GM18517 (cell line): ENCODE measurements at regions not wholly inside any gene's neighbourhood (a gene's known extent, or its start where the extent isn't known, plus 50 kb on each side); places are given as distances from the start of the nearest gene placed in this dataset.

Experiments
- ATAC-seq: cut with Tn5 transposase; IDR thresholded peaks from one replicate; pipeline ENCODE4 v1.9.1; 2021; ENCODE audit warnings: mild to moderate bottlenecking, moderate library complexity; ENCODE audit not compliant: unreplicated experiment

GRCh38 chrX:124518885-124519284, 172.5 kb downstream of the SH2D1A start:
- ATAC-seq, result no peak

GRCh38 chrX:124524852-124525251, 178.5 kb downstream of the SH2D1A start:
- no peak for ATAC-seq

GRCh38 chrX:124529786-124530185, 183.4 kb downstream of the SH2D1A start:
- ATAC-seq, result no peak

GRCh38 chrX:124530803-124531202, 184.4 kb downstream of the SH2D1A start:
- no peak for ATAC-seq

- ATAC-seq, result no peak
Observed at GRCh38 chrX:124534536-124534935, 188.2 kb downstream of the SH2D1A start.

GRCh38 chrX:124540474-124540873, 194.1 kb downstream of the SH2D1A start:
- ATAC-seq, result no peak

GRCh38 chrX:124548571-124548970, 202.2 kb downstream of the SH2D1A start:
- no peak for ATAC-seq

GRCh38 chrX:124555036-124555595, 208.8 kb downstream of the SH2D1A start:
- no peak for ATAC-seq

- no peak for ATAC-seq
Observed at GRCh38 chrX:124557976-124558375, 211.6 kb downstream of the SH2D1A start.

GRCh38 chrX:124573468-124573867, 227.1 kb downstream of the SH2D1A start:
- ATAC-seq, result no peak

- no peak for ATAC-seq
Observed at GRCh38 chrX:124592744-124593143, 246.4 kb downstream of the SH2D1A start.

- no peak for ATAC-seq
Observed at GRCh38 chrX:124594017-124594651, 247.8 kb downstream of the SH2D1A start.

GRCh38 chrX:124605511-124605910, 259.1 kb downstream of the SH2D1A start:
- no peak for ATAC-seq

GRCh38 chrX:124606724-124607123, 260.4 kb downstream of the SH2D1A start:
- no peak for ATAC-seq

GRCh38 chrX:124619710-124620109, 273.3 kb downstream of the SH2D1A start:
- no peak for ATAC-seq

GRCh38 chrX:124634363-124634762, 288.0 kb downstream of the SH2D1A start:
- no peak for ATAC-seq

GRCh38 chrX:124641737-124642491, 295.6 kb downstream of the SH2D1A start:
- ATAC-seq, result no peak

- ATAC-seq, result no peak
Observed at GRCh38 chrX:124646403-124646802, 300.0 kb downstream of the SH2D1A start.

GRCh38 chrX:124651031-124651430, 304.7 kb downstream of the SH2D1A start:
- no peak for ATAC-seq

- ATAC-seq, result no peak
Observed at GRCh38 chrX:124665621-124666400, 319.4 kb downstream of the SH2D1A start.

- no peak for ATAC-seq
Observed at GRCh38 chrX:124679199-124679598, 332.8 kb downstream of the SH2D1A start.
